Right lobe of liver (tissue), 4 donors: ENCODE measurements at regions not wholly inside any gene's neighbourhood (a gene's known extent, or its start where the extent isn't known, plus 50 kb on each side); places are given as distances from the start of the nearest gene placed in this dataset.

ENCODE experiments used
- CTCF ChIP-seq, 4 donors: fragments of 200-600 bp in 3 of 4; fragments of 450-650 bp in 1 of 4; IDR thresholded peaks; one replicate each; pipeline versions ENCODE4 v1.5.1 to v1.8.0; 2016 to 2022; ENCODE audit warnings: antibody characterized with exemption in 4 of 4, mild to moderate bottlenecking in 2 of 4
- POLR2A ChIP-seq: fragments of 450-650 bp; IDR thresholded peaks from one replicate; pipeline ENCODE4 v1.6.1; 2017; ENCODE audit warnings: antibody characterized with exemption, mild to moderate bottlenecking
- donor health status: DM: no; HTN: no; CAD: no.
- donor health status: DM: no; HTN: no; CAD: no.
- donor health status: DM: no; HTN: yes; CAD: no.

GRCh38 chr13:56850852-56851251 is 289.9 kb upstream of the PRR20A start:
- TF ChIP-seq CTCF (IDR thresholded peaks at IDR 0.05) (no peak), POLR2A (no peak)
